Endothelial cell of umbilical vein (primary cell): ENCODE measurements at regions not wholly inside any gene's neighbourhood (a gene's known extent, or its start where the extent isn't known, plus 50 kb on each side); places are given as distances from the start of the nearest gene placed in this dataset.

ENCODE experiments used
- CTCF ChIP-seq, 2 donors: IDR thresholded peaks; 1 replicate in 1 of 2; 2 replicates in 1 of 2; pipeline ENCODE4 v1.5.1; 2011; ENCODE audit warnings: low read length in 2 of 2, mild to moderate bottlenecking in 2 of 2, moderate library complexity in 2 of 2, control low read depth in 1 of 2, inconsistent platforms in 1 of 2, low read depth in 1 of 2; ENCODE audit not compliant: insufficient read depth in 1 of 2; ENCODE audit errors: extremely low read depth in 1 of 2
- POLR2AphosphoS5 ChIP-seq: IDR thresholded peaks from 2 replicates; pipeline ENCODE4 v1.6.1; 2012; ENCODE audit warnings: low read depth, mild to moderate bottlenecking, control low read depth, low read length, moderate library complexity; ENCODE audit not compliant: insufficient read depth

- TF ChIP-seq CTCF (IDR thresholded peaks at IDR 0.05; ENCODE audit: extremely low read depth in 1 of 2, insufficient read depth in 1 of 2, low read depth in 1 of 2, low read length in 2 of 2) = no peak
- TF ChIP-seq POLR2AphosphoS5 = no peak
Observed at GRCh38 chr2:94970353-94970752, 55.2 kb upstream of the MAL start.
